ENCODE measurements at regions not wholly inside any gene's neighbourhood (a gene's known extent, or its start where the extent isn't known, plus 50 kb on each side); places are given as distances from the start of the nearest gene placed in this dataset.

DNA sequence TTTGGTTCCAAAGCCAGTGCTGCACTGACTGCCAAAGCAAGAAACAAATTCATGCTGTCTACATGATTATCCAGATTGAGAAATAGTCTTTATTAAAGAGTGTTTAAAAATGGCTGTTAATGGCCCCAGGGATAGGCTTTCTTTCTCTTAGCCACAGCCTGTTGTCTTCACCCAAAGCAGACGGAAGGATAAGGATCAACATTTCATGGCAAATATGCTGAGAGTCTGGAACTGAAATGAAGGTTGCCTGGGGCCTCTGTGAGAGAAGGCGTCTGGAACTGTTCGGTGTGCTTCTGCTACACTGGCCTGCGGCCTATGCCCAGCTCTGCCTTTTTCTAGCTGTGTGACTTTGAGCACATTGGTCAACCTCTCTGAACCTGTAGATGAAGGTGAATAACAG lies 373.0 kb upstream of the ZFP64 start:
- TF ChIP-seq EZH2 (IDR thresholded peaks at IDR 0.05) (no peak), FOXP2 (optimal IDR thresholded peaks at IDR 0.05; ENCODE audit: control extremely low read depth, extremely low read length, insufficient read depth) (no peak), POLR2AphosphoS5 (IDR thresholded peaks at IDR 0.05; ENCODE audit: borderline replicate concordance, low read depth, low read length) (no peak)

Measured in SK-N-MC (cell line).